Tibial nerve (tissue), 3 donors: ENCODE measurements at regions not wholly inside any gene's neighbourhood (a gene's known extent, or its start where the extent isn't known, plus 50 kb on each side); places are given as distances from the start of the nearest gene placed in this dataset.

Source experiments
- POLR2A ChIP-seq, 2 donors: fragments of 450-650 bp; IDR thresholded peaks; one replicate each; pipeline ENCODE4 v1.6.1; 2017; ENCODE audit warnings: antibody characterized with exemption in 2 of 2, mild to moderate bottlenecking in 2 of 2, moderate library complexity in 2 of 2
- TF ChIP-seq, protein P1 (sequence below), 5 experiments: fragments of 200-600 bp in 3 of 5; fragments of 450-650 bp in 2 of 5; sonication (generic) in 3 of 5; IDR thresholded peaks; one replicate each; pipeline ENCODE4 v1.5.1; 2016 to 2019; ENCODE audit warnings: antibody characterized with exemption in 5 of 5, mild to moderate bottlenecking in 3 of 5, moderate library complexity in 2 of 5

DNA sequence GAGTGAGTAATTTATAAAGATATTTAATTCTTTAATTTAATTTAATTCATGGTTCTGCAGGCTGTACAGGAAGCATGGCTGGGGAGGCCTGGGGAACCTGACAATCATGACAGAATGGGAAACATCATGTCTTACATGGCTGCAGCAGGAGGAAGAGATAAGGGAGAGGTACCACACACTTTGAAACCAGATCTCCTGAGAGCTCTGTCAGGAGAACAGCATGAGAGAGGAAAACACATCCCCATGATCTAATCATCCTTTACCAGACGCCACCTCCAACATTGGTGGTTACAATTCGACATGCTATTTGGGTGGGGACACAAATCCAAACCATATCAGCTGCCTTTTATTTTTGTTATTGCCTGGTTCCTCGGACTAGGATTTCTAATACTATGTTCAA is 928.6 kb downstream of the TMEM121 start:
- no peak for TF ChIP-seq POLR2A (IDR thresholded peaks at IDR 0.05)
- TF ChIP-seq, protein P1, sequence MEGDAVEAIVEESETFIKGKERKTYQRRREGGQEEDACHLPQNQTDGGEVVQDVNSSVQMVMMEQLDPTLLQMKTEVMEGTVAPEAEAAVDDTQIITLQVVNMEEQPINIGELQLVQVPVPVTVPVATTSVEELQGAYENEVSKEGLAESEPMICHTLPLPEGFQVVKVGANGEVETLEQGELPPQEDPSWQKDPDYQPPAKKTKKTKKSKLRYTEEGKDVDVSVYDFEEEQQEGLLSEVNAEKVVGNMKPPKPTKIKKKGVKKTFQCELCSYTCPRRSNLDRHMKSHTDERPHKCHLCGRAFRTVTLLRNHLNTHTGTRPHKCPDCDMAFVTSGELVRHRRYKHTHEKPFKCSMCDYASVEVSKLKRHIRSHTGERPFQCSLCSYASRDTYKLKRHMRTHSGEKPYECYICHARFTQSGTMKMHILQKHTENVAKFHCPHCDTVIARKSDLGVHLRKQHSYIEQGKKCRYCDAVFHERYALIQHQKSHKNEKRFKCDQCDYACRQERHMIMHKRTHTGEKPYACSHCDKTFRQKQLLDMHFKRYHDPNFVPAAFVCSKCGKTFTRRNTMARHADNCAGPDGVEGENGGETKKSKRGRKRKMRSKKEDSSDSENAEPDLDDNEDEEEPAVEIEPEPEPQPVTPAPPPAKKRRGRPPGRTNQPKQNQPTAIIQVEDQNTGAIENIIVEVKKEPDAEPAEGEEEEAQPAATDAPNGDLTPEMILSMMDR (IDR thresholded peaks at IDR 0.05) = no peak
